GM12878 (cell line): ENCODE measurements at regions not wholly inside any gene's neighbourhood (a gene's known extent, or its start where the extent isn't known, plus 50 kb on each side); places are given as distances from the start of the nearest gene placed in this dataset.

Experiments used
- ATAC-seq: fragments of 200-7000 bp; cut with Tn5 transposase; 3 replicates; pipeline ENCODE4 v1.9.1; 2020; ENCODE audit warnings: mild to moderate bottlenecking, moderate library complexity
- BruUV-seq: library from RNA; stranded (reverse); fragments of 400-500 nt; replicated peaks from 2 replicates; lab custom pipeline; 2021; lab: Mats Ljungman, UMichigan
- CTCF ChIA-PET: fragments of 300-600 bp; sonication (Branson Sonifier 250); formaldehyde crosslinking; extraction: SDS; loops from one replicate; lab custom pipeline; 2021; ENCODE audit warnings: inconsistent platforms; lab: Yijun Ruan, JAX
- POLR2A ChIA-PET: fragments of 350-600 bp; formaldehyde crosslinking; extraction: SDS; loops from one replicate; lab custom pipeline; 2021; ENCODE audit warnings: inconsistent platforms; lab: Charles Lee
- RAD21 ChIA-PET: fragments of 300-600 bp; sonication (Branson Sonifier 250); formaldehyde crosslinking; loops from one replicate; lab custom pipeline; 2023; ENCODE audit warnings: antibody characterized with exemption; ENCODE audit not compliant: unreplicated experiment; lab: Charles Lee
- SMC1A ChIA-PET: fragments of 300-600 bp; sonication (Branson Sonifier 250); formaldehyde crosslinking; loops from one replicate; lab custom pipeline; 2023; ENCODE audit not compliant: unreplicated experiment, uncharacterized antibody; lab: Charles Lee
- DNase-seq: peaks from one replicate; pipeline ENCODE4 v3.0.0-alpha.2; 2011; ENCODE audit warnings: low read depth, low spot score
- FAIRE-seq: peaks from 3 replicates; lab custom pipeline; 2011; peaks lifted over from hg19 to GRCh38; lab: Jason Lieb, UNC
- H2AFZ ChIP-seq: 2 replicates; pipeline ENCODE4 v1.6.0; 2011; ENCODE audit warnings: low read depth, low read length, control low read depth; ENCODE audit not compliant: control insufficient read depth
- H3K27ac ChIP-seq: 2 replicates; pipeline ENCODE4 v1.5.1; 2011; ENCODE audit warnings: control low read depth; ENCODE audit not compliant: control insufficient read depth, insufficient read depth
- H3K27me3 ChIP-seq, 2 experiments: replicated peaks in 1 of 2; 2 replicates each; pipeline versions ENCODE4 v1.6.0 to v1.6.1; 2011; ENCODE audit warnings: low read length in 1 of 2; ENCODE audit not compliant: control insufficient read depth in 2 of 2, insufficient read depth in 2 of 2
- H3K36me3 ChIP-seq, 2 experiments: 2 replicates each; pipeline ENCODE4 v1.5.1; 2011; ENCODE audit warnings: low read length in 1 of 2; ENCODE audit not compliant: control insufficient read depth in 2 of 2, insufficient read depth in 2 of 2
- H3K4me1 ChIP-seq: 2 replicates; pipeline ENCODE4 v1.6.1; 2011; ENCODE audit warnings: mild to moderate bottlenecking, low read length, moderate library complexity, mixed read lengths; ENCODE audit not compliant: control insufficient read depth, insufficient read depth
- H3K4me2 ChIP-seq: 2 replicates; pipeline ENCODE4 v1.6.0; 2011; ENCODE audit warnings: control low read depth; ENCODE audit not compliant: control insufficient read depth, insufficient read depth
- H3K4me3 ChIP-seq: fragments of 200-600 bp; sonication (generic); 2 replicates; pipeline ENCODE4 v1.5.1; 2016
- H3K79me2 ChIP-seq: 2 replicates; pipeline ENCODE4 v1.6.0; 2011; ENCODE audit warnings: low read length; ENCODE audit not compliant: control insufficient read depth, insufficient read depth
- H3K9ac ChIP-seq: 2 replicates; pipeline ENCODE4 v1.8.0; 2011; ENCODE audit warnings: low read length, control low read depth, mixed read lengths; ENCODE audit not compliant: control insufficient read depth, insufficient read depth
- H3K9me3 ChIP-seq: replicated peaks from 3 replicates; pipeline ENCODE4 v1.5.1; 2011; ENCODE audit warnings: mild to moderate bottlenecking, low read length; ENCODE audit not compliant: control insufficient read depth, insufficient read depth
- H4K20me1 ChIP-seq: 2 replicates; pipeline ENCODE4 v1.6.0; 2011; ENCODE audit not compliant: control insufficient read depth, insufficient read depth
- ATF7 ChIP-seq: fragments of 450-650 bp; IDR thresholded peaks from 2 replicates; pipeline ENCODE4 v1.6.1; 2016; ENCODE audit warnings: low read depth, mild to moderate bottlenecking
- CBX5 ChIP-seq: sonication (generic); IDR thresholded peaks from 2 replicates; pipeline ENCODE4 v1.6.1; 2016; ENCODE audit warnings: low read depth, moderate library complexity, mild to moderate bottlenecking, inconsistent platforms
- CREB1 ChIP-seq: IDR thresholded peaks from 2 replicates; pipeline ENCODE4 v1.6.1; 2012; ENCODE audit warnings: low read depth, mild to moderate bottlenecking, inconsistent platforms
- FOXK2 ChIP-seq: fragments of 450-650 bp; IDR thresholded peaks from 2 replicates; pipeline ENCODE4 v1.6.1; 2017; ENCODE audit warnings: mild to moderate bottlenecking, moderate library complexity
- IKZF2 ChIP-seq, 2 experiments: fragments of 450-650 bp; IDR thresholded peaks; 2 replicates each; pipeline ENCODE4 v1.6.1; 2017; ENCODE audit warnings: mild to moderate bottlenecking in 2 of 2, moderate library complexity in 2 of 2
- IRF5 ChIP-seq: fragments of 450-650 bp; IDR thresholded peaks from 2 replicates; pipeline ENCODE4 v1.6.1; 2017; ENCODE audit warnings: borderline replicate concordance
- MYB ChIP-seq: fragments of 150-350 bp; IDR thresholded peaks from 2 replicates; pipeline ENCODE4 v1.6.1; 2014; ENCODE audit warnings: mild to moderate bottlenecking, low read depth, low read length, borderline replicate concordance
- NKRF ChIP-seq: fragments of 450-650 bp; conservative IDR thresholded peaks from 2 replicates; pipeline ENCODE4 v1.6.1; 2017; ENCODE audit warnings: mild to moderate bottlenecking, moderate library complexity
- PKNOX1 ChIP-seq: fragments of 450-650 bp; IDR thresholded peaks from 2 replicates; pipeline ENCODE4 v1.6.1; 2016; ENCODE audit warnings: mild to moderate bottlenecking
- RAD51 ChIP-seq: fragments of 450-650 bp; IDR thresholded peaks from 2 replicates; pipeline ENCODE4 v1.6.1; 2016; ENCODE audit warnings: moderate library complexity, mild to moderate bottlenecking, inconsistent platforms
- RELA ChIP-seq: fragments of 450-650 bp; IDR thresholded peaks from 2 replicates; pipeline ENCODE4 v1.8.0; 2014; ENCODE audit warnings: borderline replicate concordance; ENCODE audit not compliant: partially characterized antibody
- SRF ChIP-seq, 2 experiments: IDR thresholded peaks; 2 replicates each; pipeline ENCODE4 v1.6.1; 2011; ENCODE audit warnings: low read depth in 2 of 2, low read length in 2 of 2, mild to moderate bottlenecking in 1 of 2, moderate library complexity in 1 of 2
- TCF12 ChIP-seq: IDR thresholded peaks from 2 replicates; pipeline ENCODE4 v1.6.1; 2011; ENCODE audit warnings: low read depth, mild to moderate bottlenecking, low read length
- ZNF24 ChIP-seq: fragments of 450-650 bp; IDR thresholded peaks from 2 replicates; pipeline ENCODE4 v1.6.1; 2017; ENCODE audit warnings: antibody characterized with exemption, mild to moderate bottlenecking
- whole genome bisulfite sequencing: methylation state at CpG from one replicate; pipeline ENCODE4 v1.1.6; 2016; ENCODE audit warnings: low lambda C conversion rate; ENCODE audit not compliant: insufficient replicate concordance, insufficient coverage; ENCODE audit errors: missing lambda C conversion rate; 5-methylcytosine and 5-hydroxymethylcytosine counted together
- in situ Hi-C: fragments of 300-500 bp; cut with MboI; formaldehyde crosslinking; loops from 9 replicates; pipeline ENCODE4 v1.14.3; 2018; ENCODE audit warnings: mixed read lengths
- intact Hi-C: fragments of 100-400 bp; cut with micrococcal nuclease; formaldehyde crosslinking; loops from one replicate; pipeline ENCODE4 v1.14.2; 2022; ENCODE audit not compliant: unreplicated experiment

GRCh38 chr15:62348623-62349022, 183.5 kb upstream of the C2CD4B start:
- no peaks in the 10 kb centered on the region for H3K36me3 ChIP-seq
- intact Hi-C loops: no loop called here
- ChIA-PET RAD21 (no interaction called here), POLR2A (no interaction called here), CTCF (interaction anchor here (0.6 kb wide), 1 partner anchor 104 kb away, joined by 3 read pairs; no protein-coding TSS in a partner anchor), SMC1A (interaction anchor here (0.9 kb wide), 1 partner anchor 11 kb away, joined by 3 read pairs; no protein-coding TSS in a partner anchor)
- BruUV-seq: no TSS peak
- no peak overlapping the region for H2AFZ ChIP-seq
- H4K20me1 ChIP-seq: no peaks in the 10 kb centered on the region
- no peak overlapping the region for H3K9ac ChIP-seq
- ATAC-seq (no peak), DNase-seq (no peak), FAIRE-seq (no peak)
- H3K27ac ChIP-seq: no peak overlapping the region
- in situ Hi-C loops: no loop called here
- no peaks in the 10 kb centered on the region for H3K4me1 ChIP-seq
- no peaks in the 10 kb centered on the region for H3K9me3 ChIP-seq
- no peak overlapping the region for H3K4me2 ChIP-seq
- WGBS: 34% methylated on average over 3 of the region's 3 CpGs
- no peaks in the 10 kb centered on the region for H3K27me3 ChIP-seq
- TF ChIP-seq RELA: no peak
- TF ChIP-seq CREB1: no peak
- TF ChIP-seq IRF5: no peak
- TF ChIP-seq RAD51: no peak
- no peak for TF ChIP-seq ATF7
- no peak for TF ChIP-seq PKNOX1
- TF ChIP-seq NKRF: no peak
- TF ChIP-seq ZNF24: no peak
- no peak for TF ChIP-seq TCF12
- TF ChIP-seq IKZF2 (IDR thresholded peaks at IDR 0.05): no peak
- TF ChIP-seq MYB: no peak
- TF ChIP-seq SRF (IDR thresholded peaks at IDR 0.05; ENCODE audit: low read depth in 2 of 2, low read length in 2 of 2): no peak
- TF ChIP-seq FOXK2: no peak
- TF ChIP-seq CBX5: no peak
- no peak overlapping the region for H3K4me3 ChIP-seq
- H3K79me2 ChIP-seq: no peaks in the 10 kb centered on the region
